ENCODE measurements at regions not wholly inside any gene's neighbourhood (a gene's known extent, or its start where the extent isn't known, plus 50 kb on each side); places are given as distances from the start of the nearest gene placed in this dataset.
"Not testable (repeated sequence)": the region's sequence is repeated elsewhere in the genome, so short reads cannot be mapped to it uniquely, and the experiment has no call there.

- DNase-seq (ENCODE audit: low read depth, low spot score) = no peak
These were observed 1307.8 kb upstream of the TMEFF2 start for GRCh38 chr2:193502363-193503035.

DNA sequence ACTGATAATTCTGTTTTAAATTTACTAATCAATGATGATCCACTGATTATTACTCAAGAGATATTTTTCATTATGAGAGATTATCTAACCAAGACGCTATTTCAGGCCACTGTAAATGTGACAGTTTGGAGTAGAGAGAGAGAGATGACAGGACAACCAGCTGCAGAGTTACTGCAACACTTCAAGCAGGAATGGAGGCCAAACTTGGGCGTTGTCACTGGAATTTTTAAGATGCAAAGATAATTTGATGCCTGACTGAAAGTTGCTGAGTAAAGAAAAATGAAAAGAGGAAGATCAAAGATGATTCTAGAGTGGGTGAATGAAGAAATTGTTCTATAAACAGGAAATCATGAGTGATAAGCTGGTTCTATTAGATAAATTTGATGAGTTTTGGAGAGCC is 1302.1 kb upstream of the TMEFF2 start:
- no peak for DNase-seq (ENCODE audit: low read depth, low spot score)

- no peak for DNase-seq (ENCODE audit: low read depth, low spot score)
These were observed 1287.8 kb upstream of the TMEFF2 start for GRCh38 chr2:193482557-193482956.

- no peak for DNase-seq (ENCODE audit: low read depth, low spot score)
These were observed 1285.5 kb upstream of the TMEFF2 start for GRCh38 chr2:193480187-193480586.

GRCh38 chr2:193476171-193476800 is 1281.6 kb upstream of the TMEFF2 start:
- peak; percentile 39 for DNase-seq (ENCODE audit: low read depth, low spot score)

- no peak for DNase-seq (ENCODE audit: low read depth, low spot score)
These were observed 1280.3 kb upstream of the TMEFF2 start for GRCh38 chr2:193475038-193475437.

DNA sequence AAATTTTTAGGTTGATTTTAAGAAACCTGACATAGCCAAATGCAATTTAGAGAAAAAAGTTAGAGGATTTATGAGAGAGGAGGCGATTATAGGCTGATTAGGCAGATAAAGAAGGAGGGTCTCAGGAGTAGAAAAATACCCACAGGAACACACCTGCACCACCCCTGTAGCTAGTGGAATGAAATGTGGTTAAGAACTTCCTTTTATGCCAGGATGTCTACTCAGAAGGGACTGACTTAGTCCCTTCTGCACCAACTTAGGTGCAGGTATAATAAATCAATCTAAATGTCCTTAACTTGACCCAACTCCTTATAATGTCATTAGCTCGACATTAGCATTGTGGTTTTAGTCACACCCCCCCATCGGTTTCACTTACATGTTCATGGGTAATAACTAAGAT is 1274.5 kb upstream of the TMEFF2 start:
- no peak for DNase-seq (ENCODE audit: low read depth, low spot score)

DNA sequence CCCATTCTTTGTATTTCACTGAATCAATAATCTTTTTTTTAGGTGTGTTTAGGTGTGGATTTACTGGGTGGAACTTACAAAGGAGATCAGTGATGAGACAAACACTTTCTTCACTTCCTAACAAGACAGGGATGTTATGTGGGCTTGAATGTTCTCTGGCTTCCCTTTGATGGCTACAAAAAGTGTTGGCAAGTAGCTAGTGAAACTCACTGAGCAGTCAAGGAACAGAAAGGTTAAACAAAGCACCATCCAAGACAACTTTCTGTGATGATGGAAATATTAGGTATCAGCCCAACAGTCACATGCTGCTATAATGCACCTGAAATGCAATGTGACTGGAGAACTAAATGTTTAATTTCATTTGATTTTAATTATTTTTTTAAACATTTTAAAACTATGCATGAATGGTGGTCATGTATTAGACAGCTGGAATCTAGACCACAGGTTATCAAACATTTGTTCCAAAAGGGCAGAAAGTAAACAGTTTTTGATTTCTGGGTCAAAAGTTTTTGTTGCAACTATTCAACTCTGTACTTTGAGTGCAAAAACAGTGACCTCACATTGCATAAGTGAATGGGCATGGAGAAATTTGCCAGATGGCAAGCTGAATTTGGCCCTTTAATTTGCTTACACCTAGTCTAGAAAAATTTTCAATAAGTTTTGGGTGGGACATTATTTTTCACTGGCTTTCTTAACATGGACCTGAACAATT is 1272.7 kb upstream of the TMEFF2 start:
- no peak for DNase-seq (ENCODE audit: low read depth, low spot score)

- no peak for DNase-seq (ENCODE audit: low read depth, low spot score)
These were observed 1268.3 kb upstream of the TMEFF2 start for GRCh38 chr2:193463011-193463410.

DNA sequence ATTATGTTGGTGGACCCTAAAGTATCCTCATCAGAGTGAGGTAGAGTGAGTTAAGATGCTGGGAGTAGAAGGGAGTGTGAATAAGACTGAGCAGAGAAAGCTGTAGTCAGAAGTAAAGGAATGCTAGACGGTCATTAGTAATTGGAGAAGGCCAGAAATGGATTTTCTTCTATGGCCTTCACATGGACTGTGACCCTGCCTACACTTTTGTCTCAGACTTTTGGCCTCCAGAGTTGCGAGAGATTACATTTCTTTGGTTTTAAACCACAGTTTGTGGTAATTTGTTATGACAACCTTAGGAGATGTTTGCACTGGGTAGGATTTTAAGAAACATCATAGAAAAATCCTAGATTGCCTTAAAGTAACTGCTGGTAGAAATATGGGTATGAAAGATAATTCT is 1267.7 kb upstream of the TMEFF2 start:
- DNase-seq (ENCODE audit: low read depth, low spot score) = peak; percentile 1

- no peak for DNase-seq (ENCODE audit: low read depth, low spot score)
These were observed 1266.8 kb upstream of the TMEFF2 start for GRCh38 chr2:193461431-193461934.

GRCh38 chr2:193446967-193447366 is 1252.2 kb upstream of the TMEFF2 start:
- DNase-seq (ENCODE audit: low read depth, low spot score) = no peak

DNA sequence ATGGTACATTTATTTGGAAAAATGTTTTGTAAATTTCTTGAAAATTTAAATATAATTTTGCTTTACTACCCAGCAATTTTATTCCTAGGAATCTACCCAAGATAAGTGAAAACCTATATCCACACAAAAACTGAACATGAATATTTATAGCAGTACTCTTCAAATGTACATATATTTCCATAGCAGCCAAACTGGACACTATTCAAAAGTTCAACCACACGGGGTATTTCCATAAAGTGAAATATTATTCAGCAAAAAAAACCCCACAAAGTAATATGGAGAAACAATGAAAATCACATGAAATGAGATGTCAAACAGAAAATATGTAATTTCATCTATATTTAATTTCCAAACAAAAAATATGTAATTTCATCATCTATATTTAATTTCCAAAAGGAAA is 1247.6 kb upstream of the TMEFF2 start:
- no peak for DNase-seq (ENCODE audit: low read depth, low spot score)

- DNase-seq (ENCODE audit: low read depth, low spot score) = no peak
These were observed 1233.6 kb upstream of the TMEFF2 start for GRCh38 chr2:193428336-193428818.

- not testable (repeated sequence) for DNase-seq (ENCODE audit: low read depth, low spot score)
These were observed 1217.6 kb upstream of the TMEFF2 start for GRCh38 chr2:193412368-193412767.

DNA sequence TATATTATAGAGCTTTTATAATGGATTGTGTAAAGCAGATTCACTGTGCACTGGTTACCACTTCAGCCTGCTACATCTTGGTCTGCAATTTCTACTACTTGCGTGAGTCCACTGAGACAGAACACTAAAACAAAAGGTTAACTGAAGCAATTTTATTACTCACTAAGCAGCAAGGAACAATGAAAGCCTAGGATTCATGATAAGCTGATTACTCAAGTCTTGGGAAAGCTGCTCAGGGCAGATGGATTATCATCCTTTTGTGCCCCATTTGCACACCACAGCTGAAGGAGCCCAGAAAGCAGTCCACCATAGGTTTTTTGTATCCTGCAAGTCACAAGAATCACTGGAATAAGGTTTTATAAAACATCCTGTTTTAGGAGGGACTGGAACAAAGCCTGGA is 1215.2 kb upstream of the TMEFF2 start:
- DNase-seq (ENCODE audit: low read depth, low spot score) = no peak

DNA sequence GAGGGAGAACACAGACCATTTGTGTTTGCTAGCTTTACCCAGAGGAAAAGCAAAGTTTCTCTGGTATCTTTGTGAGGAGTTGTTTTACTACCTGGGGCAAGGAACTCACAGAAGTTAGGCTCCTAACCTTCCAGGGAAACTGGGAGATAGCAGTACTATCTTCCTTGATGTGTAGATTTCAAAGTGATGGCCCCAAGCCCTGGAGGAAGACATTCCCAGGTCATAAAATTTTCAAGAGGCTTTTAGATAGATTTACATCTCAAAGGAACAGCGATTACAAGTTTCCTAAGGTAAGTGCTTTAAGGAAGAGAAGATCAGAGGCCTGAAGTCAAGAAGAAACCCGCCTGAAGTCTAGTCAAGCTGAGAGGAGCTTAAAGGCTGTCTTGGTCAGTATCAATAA is 1187.8 kb upstream of the TMEFF2 start:
- DNase-seq (ENCODE audit: low read depth, low spot score) = no peak

DNA sequence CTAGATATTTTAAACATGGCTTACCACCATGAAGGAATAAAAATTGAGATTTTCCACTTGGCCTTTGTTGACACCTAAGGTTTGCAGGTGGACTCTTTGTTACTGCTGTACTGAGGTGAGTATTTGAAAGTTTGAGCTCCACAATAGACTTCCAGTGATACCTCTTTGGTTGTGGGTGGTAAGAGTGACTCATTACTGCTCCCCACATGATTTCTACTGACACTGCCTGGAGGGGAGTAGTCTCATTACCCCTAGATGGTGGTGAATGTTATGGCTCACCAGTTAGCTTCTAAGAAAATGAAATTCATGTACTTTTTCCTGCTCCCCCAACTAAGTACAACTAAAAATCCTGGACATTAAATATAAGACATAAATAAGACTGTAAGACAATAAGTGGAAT is 1183.1 kb upstream of the TMEFF2 start:
- DNase-seq (ENCODE audit: low read depth, low spot score) = no peak

DNA sequence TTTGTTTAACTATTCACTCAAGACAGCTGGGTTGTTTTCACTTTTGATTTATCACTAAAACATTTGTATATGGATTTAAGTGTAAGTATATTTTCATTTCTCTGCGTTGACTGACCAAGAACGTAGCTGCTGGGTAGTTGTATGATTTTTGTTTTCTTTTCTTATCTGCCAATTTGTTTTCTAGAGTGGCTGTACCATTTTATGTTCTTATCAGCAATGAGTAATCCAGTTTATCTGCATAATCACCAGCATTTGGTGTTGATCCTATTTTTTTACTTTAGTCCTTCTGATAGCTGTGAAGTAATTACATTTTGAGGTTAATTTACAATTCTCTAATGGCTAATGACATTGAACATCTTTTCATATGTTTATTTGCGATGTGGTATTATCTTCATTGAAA is 1178.4 kb upstream of the TMEFF2 start:
- no peak for DNase-seq (ENCODE audit: low read depth, low spot score)

DNA sequence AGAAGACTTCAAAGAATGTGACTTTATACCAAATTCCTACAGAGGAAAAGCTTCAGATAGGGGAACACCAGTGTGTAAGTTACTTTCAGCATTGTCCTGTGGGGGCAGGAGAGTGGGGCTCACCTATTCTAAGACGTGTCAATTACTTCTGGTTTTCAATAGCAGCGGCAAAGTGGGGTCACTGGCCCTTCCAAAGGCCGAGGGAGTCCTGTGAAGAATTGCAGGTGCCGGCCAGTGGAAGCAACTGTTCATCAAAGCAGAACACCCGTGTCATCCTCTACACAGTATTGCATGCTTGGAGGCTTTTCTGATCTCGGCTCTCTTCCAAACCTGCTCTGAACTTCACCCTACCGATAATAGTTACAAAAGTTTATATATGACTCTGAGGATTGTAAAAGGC is 1176.5 kb upstream of the TMEFF2 start:
- no peak for DNase-seq (ENCODE audit: low read depth, low spot score)

DNA sequence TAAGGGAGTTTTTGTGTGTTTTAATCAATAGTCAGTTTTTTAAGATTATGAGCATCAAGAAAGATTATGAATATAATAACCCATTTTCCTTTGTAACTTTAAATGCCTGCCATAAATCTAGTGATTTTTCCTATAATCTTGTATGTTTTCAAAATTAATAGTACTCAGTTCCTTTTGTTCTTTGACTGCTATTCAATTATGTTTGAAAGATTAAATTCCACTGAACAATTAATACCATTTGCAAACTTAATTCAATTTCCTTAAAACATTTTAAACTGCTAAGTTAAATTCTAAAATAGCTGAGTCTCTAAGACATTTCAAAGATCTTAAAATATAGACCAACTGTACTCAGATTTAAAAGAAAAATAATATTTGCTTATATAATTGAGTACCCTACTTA is 1173.9 kb upstream of the TMEFF2 start:
- DNase-seq (ENCODE audit: low read depth, low spot score) = no peak

DNA sequence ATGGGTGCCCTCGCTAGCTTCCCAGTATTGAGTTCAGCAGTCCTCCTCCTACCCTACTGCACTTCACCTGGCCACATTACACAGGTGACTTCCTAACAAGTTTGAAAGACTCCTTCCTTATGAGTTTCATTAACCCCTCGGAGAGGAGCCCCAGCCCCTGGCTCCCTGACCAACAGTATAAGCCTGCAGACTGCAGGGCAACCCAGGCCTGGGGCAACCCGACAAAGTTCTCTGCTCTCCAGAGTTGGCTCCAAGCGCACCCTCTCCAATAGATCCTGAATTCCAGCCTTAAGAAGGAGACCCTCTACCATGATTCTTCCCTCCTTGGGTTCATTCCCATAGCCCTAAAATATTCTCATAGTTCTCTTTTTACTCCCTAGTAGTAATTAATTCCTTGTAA is 1162.8 kb upstream of the TMEFF2 start:
- no peak for DNase-seq (ENCODE audit: low read depth, low spot score)

Data from astrocyte of the hippocampus (primary cell).